GM19397 (cell line): ENCODE measurements at regions not wholly inside any gene's neighbourhood (a gene's known extent, or its start where the extent isn't known, plus 50 kb on each side); places are given as distances from the start of the nearest gene placed in this dataset.
"Not testable (repeated sequence)": the region's sequence is repeated elsewhere in the genome, so short reads cannot be mapped to it uniquely, and the experiment has no call there.

ENCODE experiments used
- ATAC-seq: cut with Tn5 transposase; IDR thresholded peaks from one replicate; pipeline ENCODE4 v1.9.1; 2021; ENCODE audit warnings: mild to moderate bottlenecking, moderate library complexity; ENCODE audit not compliant: unreplicated experiment

- ATAC-seq: no peak
Measured at GRCh38 chr3:148532774-148533173, 164.9 kb upstream of the AGTR1 start.

- ATAC-seq: no peak
Measured at GRCh38 chr3:148534089-148534988, 163.4 kb upstream of the AGTR1 start.

- ATAC-seq: no peak
Measured at GRCh38 chr3:148535001-148535400, 162.7 kb upstream of the AGTR1 start.

- no peak for ATAC-seq
Measured at GRCh38 chr3:148540266-148540665, 157.4 kb upstream of the AGTR1 start.

GRCh38 chr3:148540851-148541250 is 156.9 kb upstream of the AGTR1 start:
- no peak for ATAC-seq

- ATAC-seq: no peak
Measured at GRCh38 chr3:148546959-148547358, 150.7 kb upstream of the AGTR1 start.

- ATAC-seq: no peak
Measured at GRCh38 chr3:148551767-148552260, 145.9 kb upstream of the AGTR1 start.

- no peak for ATAC-seq
Measured at GRCh38 chr3:148554367-148554766, 143.3 kb upstream of the AGTR1 start.

- no peak for ATAC-seq
Measured at GRCh38 chr3:148556664-148557063, 141.0 kb upstream of the AGTR1 start.

GRCh38 chr3:148577579-148577978 is 120.1 kb upstream of the AGTR1 start:
- ATAC-seq: not testable (repeated sequence)

GRCh38 chr3:148582126-148582525 is 115.6 kb upstream of the AGTR1 start:
- no peak for ATAC-seq

- ATAC-seq: no peak
Measured at GRCh38 chr3:148583793-148584192, 113.9 kb upstream of the AGTR1 start.

- no peak for ATAC-seq
Measured at GRCh38 chr3:148584438-148584837, 113.3 kb upstream of the AGTR1 start.

GRCh38 chr3:148585671-148586379 is 111.9 kb upstream of the AGTR1 start:
- no peak for ATAC-seq

GRCh38 chr3:148588291-148588690 is 109.4 kb upstream of the AGTR1 start:
- ATAC-seq: no peak

- ATAC-seq: no peak
Measured at GRCh38 chr3:148591525-148591924, 106.2 kb upstream of the AGTR1 start.

GRCh38 chr3:148598619-148599018 is 99.1 kb upstream of the AGTR1 start:
- no peak for ATAC-seq

- no peak for ATAC-seq
Measured at GRCh38 chr3:148599481-148599880, 98.2 kb upstream of the AGTR1 start.

- no peak for ATAC-seq
Measured at GRCh38 chr3:148600440-148600839, 97.3 kb upstream of the AGTR1 start.

- no peak for ATAC-seq
Measured at GRCh38 chr3:148600902-148601765, 96.6 kb upstream of the AGTR1 start.
